Spleen (tissue), 7 donors: ENCODE measurements at regions not wholly inside any gene's neighbourhood (a gene's known extent, or its start where the extent isn't known, plus 50 kb on each side); places are given as distances from the start of the nearest gene placed in this dataset.

ENCODE experiments used
- CTCF ChIP-seq, 11 experiments: fragments of 200-600 bp in 7 of 11; fragments of 450-650 bp in 4 of 11; sonication (generic) in 4 of 11; IDR thresholded peaks in 8 of 11; conservative IDR thresholded peaks in 3 of 11; 1 replicate in 7 of 11; 2 replicates in 4 of 11; pipeline versions ENCODE4 v1.4.0 to v1.8.0; 2016 to 2021; ENCODE audit warnings: antibody characterized with exemption in 11 of 11, inconsistent platforms in 4 of 11, mild to moderate bottlenecking in 1 of 11
- POLR2A ChIP-seq, 3 donors: fragments of 450-650 bp; IDR thresholded peaks; one replicate each; pipeline ENCODE4 v1.5.1; 2017; ENCODE audit warnings: antibody characterized with exemption in 3 of 3, mild to moderate bottlenecking in 1 of 3
- POLR2AphosphoS5 ChIP-seq, 3 donors: sonication (generic); formaldehyde crosslinking; IDR thresholded peaks; one replicate each; pipeline ENCODE4 v1.5.1; 2017; ENCODE audit warnings: antibody characterized with exemption in 3 of 3
- donor health status: DM: no; HTN: no; CAD: no; lungs with moderate emphysema.
- donor health status: DM: no; HTN: no; CAD: no.
- donor health status: DM: no; HTN: no; CAD: no.

GRCh38 chr9:84169240-84169639, 171.3 kb downstream of the SLC28A3 start:
- TF ChIP-seq CTCF (IDR thresholded peaks at IDR 0.05 in 8 of 11, conservative IDR thresholded peaks at IDR 0.05 in 3 of 11) (no peak), POLR2A (IDR thresholded peaks at IDR 0.05) (no peak), POLR2AphosphoS5 (IDR thresholded peaks at IDR 0.05) (no peak)
